ENCODE measurements at regions not wholly inside any gene's neighbourhood (a gene's known extent, or its start where the extent isn't known, plus 50 kb on each side); places are given as distances from the start of the nearest gene placed in this dataset.

DNA sequence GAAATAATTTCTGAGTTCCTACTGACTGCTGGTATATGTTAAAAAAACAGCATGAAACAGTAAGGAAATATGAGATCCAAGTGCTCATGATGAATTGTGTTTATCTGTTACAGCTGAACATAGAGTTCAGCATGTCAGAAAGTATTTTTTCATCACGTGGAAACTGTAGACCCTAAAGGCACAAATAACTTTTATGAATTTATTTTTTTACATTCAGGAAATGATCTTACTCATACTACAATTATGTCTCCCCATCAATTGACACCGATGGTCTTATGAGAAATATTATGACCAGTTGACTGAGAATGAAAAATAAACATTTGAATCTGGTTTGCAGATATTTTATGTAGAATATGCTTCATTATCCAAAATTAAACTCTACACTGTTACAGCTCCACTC is 283.1 kb upstream of the SPANXN4 start:
- no peaks in the 10 kb centered on the region for H3K36me3 ChIP-seq (ENCODE audit: control insufficient read depth in 2 of 2, insufficient read depth in 1 of 2, low read length in 2 of 2)
- H3K4me1 ChIP-seq (ENCODE audit: control insufficient read depth, insufficient read depth, low read length): no peaks in the 10 kb centered on the region
- no peak overlapping the region for H3K4me3 ChIP-seq (ENCODE audit: low read depth, low read length)
- ChIA-PET CTCF (no interaction called here), POLR2A (no interaction called here)
- TF ChIP-seq ZNF549 (tag by site-specific recombination; IDR thresholded peaks at IDR 0.05) (no peak), ZNF146 (tag by site-specific recombination; IDR thresholded peaks at IDR 0.05) (no peak), ZNF311 (tag by site-specific recombination; IDR thresholded peaks at IDR 0.05; ENCODE audit: borderline replicate concordance) (no peak), ZNF292 (tag by site-specific recombination; IDR thresholded peaks at IDR 0.05; ENCODE audit: borderline replicate concordance, low read depth) (no peak), REPIN1 (tag by site-specific recombination; IDR thresholded peaks at IDR 0.05; ENCODE audit: low read depth) (no peak), ZNF530 (tag by site-specific recombination; IDR thresholded peaks at IDR 0.05; ENCODE audit: low read depth) (no peak), ZBTB17 (tag by site-specific recombination; IDR thresholded peaks at IDR 0.05) (no peak), PRDM1 (tag by site-specific recombination; IDR thresholded peaks at IDR 0.05) (no peak), BCL11B (tag by site-specific recombination; IDR thresholded peaks at IDR 0.05; ENCODE audit: low read depth) (no peak), ZEB2 (tag by site-specific recombination; IDR thresholded peaks at IDR 0.05) (no peak)
- TF ChIP-seq, protein P1, sequence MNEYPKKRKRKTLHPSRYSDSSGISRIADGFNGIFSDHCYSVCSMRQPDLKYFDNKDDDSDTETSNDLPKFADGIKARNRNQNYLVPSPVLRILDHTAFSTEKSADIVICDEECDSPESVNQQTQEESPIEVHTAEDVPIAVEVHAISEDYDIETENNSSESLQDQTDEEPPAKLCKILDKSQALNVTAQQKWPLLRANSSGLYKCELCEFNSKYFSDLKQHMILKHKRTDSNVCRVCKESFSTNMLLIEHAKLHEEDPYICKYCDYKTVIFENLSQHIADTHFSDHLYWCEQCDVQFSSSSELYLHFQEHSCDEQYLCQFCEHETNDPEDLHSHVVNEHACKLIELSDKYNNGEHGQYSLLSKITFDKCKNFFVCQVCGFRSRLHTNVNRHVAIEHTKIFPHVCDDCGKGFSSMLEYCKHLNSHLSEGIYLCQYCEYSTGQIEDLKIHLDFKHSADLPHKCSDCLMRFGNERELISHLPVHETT (tag by site-specific recombination; IDR thresholded peaks at IDR 0.05): no peak
- TF ChIP-seq, protein P2, sequence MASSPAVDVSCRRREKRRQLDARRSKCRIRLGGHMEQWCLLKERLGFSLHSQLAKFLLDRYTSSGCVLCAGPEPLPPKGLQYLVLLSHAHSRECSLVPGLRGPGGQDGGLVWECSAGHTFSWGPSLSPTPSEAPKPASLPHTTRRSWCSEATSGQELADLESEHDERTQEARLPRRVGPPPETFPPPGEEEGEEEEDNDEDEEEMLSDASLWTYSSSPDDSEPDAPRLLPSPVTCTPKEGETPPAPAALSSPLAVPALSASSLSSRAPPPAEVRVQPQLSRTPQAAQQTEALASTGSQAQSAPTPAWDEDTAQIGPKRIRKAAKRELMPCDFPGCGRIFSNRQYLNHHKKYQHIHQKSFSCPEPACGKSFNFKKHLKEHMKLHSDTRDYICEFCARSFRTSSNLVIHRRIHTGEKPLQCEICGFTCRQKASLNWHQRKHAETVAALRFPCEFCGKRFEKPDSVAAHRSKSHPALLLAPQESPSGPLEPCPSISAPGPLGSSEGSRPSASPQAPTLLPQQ (tag by site-specific recombination; IDR thresholded peaks at IDR 0.05): no peak
- TF ChIP-seq, protein P3, sequence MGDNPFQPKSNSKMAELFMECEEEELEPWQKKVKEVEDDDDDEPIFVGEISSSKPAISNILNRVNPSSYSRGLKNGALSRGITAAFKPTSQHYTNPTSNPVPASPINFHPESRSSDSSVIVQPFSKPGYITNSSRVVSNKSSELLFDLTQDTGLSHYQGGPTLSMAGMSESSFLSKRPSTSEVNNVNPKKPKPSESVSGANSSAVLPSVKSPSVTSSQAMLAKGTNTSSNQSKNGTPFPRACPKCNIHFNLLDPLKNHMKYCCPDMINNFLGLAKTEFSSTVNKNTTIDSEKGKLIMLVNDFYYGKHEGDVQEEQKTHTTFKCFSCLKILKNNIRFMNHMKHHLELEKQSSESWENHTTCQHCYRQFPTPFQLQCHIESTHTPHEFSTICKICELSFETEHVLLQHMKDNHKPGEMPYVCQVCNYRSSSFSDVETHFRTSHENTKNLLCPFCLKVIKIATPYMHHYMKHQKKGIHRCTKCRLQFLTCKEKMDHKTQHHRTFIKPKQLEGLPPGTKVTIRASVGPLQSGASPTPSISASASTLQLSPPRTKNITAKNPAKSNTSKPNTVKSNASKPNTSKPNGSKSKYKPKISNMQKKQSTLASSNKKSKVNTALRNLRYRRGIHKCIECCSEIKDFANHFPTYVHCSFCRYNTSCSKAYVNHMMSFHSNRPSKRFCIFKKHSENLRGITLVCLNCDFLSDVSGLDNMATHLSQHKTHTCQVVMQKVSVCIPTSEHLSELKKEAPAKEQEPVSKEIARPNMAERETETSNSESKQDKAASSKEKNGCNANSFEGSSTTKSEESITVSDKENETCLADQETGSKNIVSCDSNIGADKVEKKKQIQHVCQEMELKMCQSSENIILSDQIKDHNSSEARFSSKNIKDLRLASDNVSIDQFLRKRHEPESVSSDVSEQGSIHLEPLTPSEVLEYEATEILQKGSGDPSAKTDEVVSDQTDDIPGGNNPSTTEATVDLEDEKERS (tag by site-specific recombination; IDR thresholded peaks at IDR 0.05): no peak
- TF ChIP-seq, protein P4, sequence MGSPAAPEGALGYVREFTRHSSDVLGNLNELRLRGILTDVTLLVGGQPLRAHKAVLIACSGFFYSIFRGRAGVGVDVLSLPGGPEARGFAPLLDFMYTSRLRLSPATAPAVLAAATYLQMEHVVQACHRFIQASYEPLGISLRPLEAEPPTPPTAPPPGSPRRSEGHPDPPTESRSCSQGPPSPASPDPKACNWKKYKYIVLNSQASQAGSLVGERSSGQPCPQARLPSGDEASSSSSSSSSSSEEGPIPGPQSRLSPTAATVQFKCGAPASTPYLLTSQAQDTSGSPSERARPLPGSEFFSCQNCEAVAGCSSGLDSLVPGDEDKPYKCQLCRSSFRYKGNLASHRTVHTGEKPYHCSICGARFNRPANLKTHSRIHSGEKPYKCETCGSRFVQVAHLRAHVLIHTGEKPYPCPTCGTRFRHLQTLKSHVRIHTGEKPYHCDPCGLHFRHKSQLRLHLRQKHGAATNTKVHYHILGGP (tag by site-specific recombination; IDR thresholded peaks at IDR 0.05): no peak
- TF ChIP-seq, protein P5, sequence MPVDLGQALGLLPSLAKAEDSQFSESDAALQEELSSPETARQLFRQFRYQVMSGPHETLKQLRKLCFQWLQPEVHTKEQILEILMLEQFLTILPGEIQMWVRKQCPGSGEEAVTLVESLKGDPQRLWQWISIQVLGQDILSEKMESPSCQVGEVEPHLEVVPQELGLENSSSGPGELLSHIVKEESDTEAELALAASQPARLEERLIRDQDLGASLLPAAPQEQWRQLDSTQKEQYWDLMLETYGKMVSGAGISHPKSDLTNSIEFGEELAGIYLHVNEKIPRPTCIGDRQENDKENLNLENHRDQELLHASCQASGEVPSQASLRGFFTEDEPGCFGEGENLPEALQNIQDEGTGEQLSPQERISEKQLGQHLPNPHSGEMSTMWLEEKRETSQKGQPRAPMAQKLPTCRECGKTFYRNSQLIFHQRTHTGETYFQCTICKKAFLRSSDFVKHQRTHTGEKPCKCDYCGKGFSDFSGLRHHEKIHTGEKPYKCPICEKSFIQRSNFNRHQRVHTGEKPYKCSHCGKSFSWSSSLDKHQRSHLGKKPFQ (tag by site-specific recombination; IDR thresholded peaks at IDR 0.05): no peak
- TF ChIP-seq, protein P6, sequence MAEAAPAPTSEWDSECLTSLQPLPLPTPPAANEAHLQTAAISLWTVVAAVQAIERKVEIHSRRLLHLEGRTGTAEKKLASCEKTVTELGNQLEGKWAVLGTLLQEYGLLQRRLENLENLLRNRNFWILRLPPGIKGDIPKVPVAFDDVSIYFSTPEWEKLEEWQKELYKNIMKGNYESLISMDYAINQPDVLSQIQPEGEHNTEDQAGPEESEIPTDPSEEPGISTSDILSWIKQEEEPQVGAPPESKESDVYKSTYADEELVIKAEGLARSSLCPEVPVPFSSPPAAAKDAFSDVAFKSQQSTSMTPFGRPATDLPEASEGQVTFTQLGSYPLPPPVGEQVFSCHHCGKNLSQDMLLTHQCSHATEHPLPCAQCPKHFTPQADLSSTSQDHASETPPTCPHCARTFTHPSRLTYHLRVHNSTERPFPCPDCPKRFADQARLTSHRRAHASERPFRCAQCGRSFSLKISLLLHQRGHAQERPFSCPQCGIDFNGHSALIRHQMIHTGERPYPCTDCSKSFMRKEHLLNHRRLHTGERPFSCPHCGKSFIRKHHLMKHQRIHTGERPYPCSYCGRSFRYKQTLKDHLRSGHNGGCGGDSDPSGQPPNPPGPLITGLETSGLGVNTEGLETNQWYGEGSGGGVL (tag by site-specific recombination; IDR thresholded peaks at IDR 0.05): no peak
- H3K9me3 ChIP-seq (ENCODE audit: control insufficient read depth, insufficient read depth, low read depth, low read length): no peaks in the 10 kb centered on the region
- H3K27ac ChIP-seq (ENCODE audit: extremely low read depth, low read depth, low read length): no peak overlapping the region
